ENCODE measurements at regions not wholly inside any gene's neighbourhood (a gene's known extent, or its start where the extent isn't known, plus 50 kb on each side); places are given as distances from the start of the nearest gene placed in this dataset.

DNA sequence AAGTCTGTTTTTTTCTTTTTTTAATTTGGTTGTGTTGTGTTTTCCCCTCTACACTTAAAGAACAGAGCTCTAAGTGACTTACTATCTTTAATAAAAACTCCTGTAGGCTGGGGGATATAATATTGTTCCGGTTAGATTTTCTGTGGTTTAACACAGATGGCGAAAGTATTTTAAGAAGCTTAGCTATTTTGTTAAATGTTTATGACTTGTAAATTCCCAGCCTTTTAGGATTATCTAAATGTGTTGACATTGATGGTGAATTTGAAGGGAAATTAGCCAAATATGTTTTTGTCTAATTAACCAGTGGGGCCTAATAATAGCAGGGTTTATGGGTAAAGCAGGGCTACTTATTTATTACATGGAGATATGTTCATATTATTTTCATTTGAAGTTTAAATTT is 538.5 kb downstream of the INHBA start:
- ChIA-PET CTCF (interaction anchor here (0.9 kb wide), 1 partner anchor 11 kb away, joined by 3 read pairs; no protein-coding TSS in a partner anchor), POLR2A (interaction anchor here (0.6 kb wide), 1 partner anchor 121 kb away, joined by 4 read pairs; no protein-coding TSS in a partner anchor)
- TF ChIP-seq, protein P1, sequence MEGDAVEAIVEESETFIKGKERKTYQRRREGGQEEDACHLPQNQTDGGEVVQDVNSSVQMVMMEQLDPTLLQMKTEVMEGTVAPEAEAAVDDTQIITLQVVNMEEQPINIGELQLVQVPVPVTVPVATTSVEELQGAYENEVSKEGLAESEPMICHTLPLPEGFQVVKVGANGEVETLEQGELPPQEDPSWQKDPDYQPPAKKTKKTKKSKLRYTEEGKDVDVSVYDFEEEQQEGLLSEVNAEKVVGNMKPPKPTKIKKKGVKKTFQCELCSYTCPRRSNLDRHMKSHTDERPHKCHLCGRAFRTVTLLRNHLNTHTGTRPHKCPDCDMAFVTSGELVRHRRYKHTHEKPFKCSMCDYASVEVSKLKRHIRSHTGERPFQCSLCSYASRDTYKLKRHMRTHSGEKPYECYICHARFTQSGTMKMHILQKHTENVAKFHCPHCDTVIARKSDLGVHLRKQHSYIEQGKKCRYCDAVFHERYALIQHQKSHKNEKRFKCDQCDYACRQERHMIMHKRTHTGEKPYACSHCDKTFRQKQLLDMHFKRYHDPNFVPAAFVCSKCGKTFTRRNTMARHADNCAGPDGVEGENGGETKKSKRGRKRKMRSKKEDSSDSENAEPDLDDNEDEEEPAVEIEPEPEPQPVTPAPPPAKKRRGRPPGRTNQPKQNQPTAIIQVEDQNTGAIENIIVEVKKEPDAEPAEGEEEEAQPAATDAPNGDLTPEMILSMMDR (IDR thresholded peaks at IDR 0.05; ENCODE audit: control extremely low read depth, extremely low read depth, low read depth, missing control alignments) = no peak
- DNase-seq (ENCODE audit: extremely low spot score) = no peak

DNA sequence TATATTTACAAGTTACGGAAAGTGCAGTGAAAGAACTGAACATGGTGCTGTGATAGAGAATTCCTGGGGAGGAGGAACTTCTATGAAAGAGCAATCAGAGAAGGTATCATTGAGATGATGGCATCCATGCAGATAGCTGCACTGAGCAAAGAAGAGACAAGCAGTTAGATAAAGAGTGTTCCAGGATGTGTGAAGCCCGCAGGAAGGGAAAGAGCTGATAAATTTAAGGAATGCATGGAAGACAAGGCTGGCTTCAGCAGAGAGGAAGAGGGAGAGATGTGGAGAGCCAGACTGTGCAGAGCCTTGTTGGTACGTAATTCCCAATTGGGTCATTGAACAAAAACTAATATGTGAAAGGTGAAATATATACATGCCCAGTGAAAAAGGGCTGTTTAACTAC is 538.9 kb downstream of the INHBA start:
- ChIA-PET CTCF (interaction anchor here (0.9 kb wide), 1 partner anchor 10 kb away, joined by 3 read pairs; no protein-coding TSS in a partner anchor), POLR2A (no interaction called here)
- TF ChIP-seq, protein P1 (IDR thresholded peaks at IDR 0.05; ENCODE audit: control extremely low read depth, extremely low read depth, low read depth, missing control alignments) = no peak
- no peak for DNase-seq (ENCODE audit: extremely low spot score)

DNA sequence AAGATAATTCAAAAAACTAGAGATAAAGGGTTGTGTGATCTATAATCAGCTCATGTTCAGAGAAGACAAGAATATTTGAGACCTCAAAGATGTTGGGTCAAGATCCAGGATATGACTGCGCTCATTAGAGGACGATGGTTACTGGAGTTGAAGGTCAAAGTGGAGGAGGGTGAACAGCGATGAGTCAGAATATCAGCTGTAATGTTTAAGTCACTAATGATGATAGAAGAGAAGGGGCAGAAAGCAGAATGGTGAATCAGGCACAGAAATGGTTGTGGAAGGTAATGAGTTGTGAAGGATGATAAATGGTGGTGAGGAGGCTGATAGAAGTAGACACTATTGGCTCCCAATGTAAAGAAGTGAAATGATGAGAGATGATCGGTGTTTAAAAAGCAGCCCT is 540.3 kb downstream of the INHBA start:
- TF ChIP-seq, protein P1 (IDR thresholded peaks at IDR 0.05; ENCODE audit: control extremely low read depth, extremely low read depth, low read depth, missing control alignments) = no peak
- ChIA-PET POLR2A (no interaction called here), CTCF (interaction anchor here (1.0 kb wide), 1 partner anchor 35 kb away, joined by 3 read pairs; no protein-coding TSS in a partner anchor)
- DNase-seq (ENCODE audit: extremely low spot score) = no peak

DNA sequence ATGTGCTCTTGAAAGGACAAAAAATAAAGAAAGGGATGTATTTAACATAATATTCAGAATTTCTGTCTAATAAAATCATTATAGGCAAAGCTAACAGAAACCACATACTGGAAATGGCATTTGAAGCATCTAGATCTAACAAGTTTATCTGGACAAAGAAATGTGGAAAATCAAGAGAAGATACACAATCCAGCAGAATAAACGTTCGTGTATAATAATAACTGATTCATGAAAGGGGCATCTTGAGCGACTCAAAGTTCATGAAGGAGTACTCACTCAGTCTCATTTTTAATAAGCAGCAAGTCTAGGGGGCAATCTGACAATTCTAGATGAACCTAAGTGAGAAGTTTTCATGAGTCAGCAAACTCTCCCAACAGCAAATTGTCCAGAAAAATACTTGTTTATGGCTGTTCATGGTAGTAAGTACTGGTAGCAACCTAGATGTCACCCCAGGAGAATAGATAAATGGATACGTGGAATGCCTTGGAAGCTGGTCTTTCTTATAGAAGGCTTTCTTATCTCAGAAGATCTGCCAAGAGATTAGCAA is 541.8 kb downstream of the INHBA start:
- TF ChIP-seq, protein P1 (IDR thresholded peaks at IDR 0.05; ENCODE audit: control extremely low read depth, extremely low read depth, low read depth, missing control alignments) = no peak
- DNase-seq (ENCODE audit: extremely low spot score) = no peak
- CTCF ChIA-PET = interaction anchor here (0.7 kb wide), 1 partner anchor 13 kb away, joined by 3 read pairs; no protein-coding TSS in a partner anchor
- POLR2A ChIA-PET = no interaction called here

DNA sequence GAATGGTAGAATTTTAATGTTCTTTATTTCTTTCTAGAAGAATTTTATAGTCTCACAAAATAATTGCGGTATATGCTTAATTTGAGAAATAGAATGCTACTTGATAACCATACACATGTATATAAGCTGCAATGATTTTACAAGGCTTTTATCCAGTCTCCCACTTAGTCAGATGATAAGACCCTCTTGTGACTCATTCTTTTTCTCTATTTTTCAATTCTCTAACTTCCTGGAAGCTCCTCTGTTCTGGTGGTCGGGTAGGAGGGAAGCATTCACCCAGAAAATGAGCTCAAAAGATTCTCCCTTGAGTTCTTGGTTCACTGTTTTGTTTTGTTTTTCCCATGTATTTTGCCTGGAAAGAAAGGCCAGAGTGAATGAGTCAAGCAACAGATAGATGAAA is 546.6 kb downstream of the INHBA start:
- TF ChIP-seq, protein P1 (IDR thresholded peaks at IDR 0.05; ENCODE audit: control extremely low read depth, extremely low read depth, low read depth, missing control alignments) = no peak
- no peak for DNase-seq (ENCODE audit: extremely low spot score)
- ChIA-PET POLR2A (no interaction called here), CTCF (no interaction called here)

DNA sequence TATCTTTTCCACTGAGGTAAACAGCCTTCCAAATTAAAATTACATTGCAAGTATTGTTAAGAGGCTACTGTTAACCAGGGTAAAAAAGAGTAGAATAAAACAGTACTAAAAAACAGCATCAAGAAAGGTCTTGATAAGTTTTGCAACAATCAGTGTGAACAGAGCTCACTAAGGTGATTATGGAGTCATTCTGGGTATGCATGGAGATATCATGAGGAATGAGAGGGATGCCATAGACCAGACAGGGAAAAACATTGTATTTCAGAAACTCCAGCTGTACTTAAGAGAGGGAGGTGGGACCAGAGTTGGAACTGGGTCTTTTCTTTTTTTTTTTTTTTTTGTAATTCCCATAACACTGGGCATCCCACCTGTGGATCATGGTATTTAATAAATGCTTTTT is 549.6 kb downstream of the INHBA start:
- ChIA-PET CTCF (interaction anchor here (0.9 kb wide), 1 partner anchor 11 kb away, joined by 3 read pairs; no protein-coding TSS in a partner anchor), POLR2A (no interaction called here)

More for the DNA sequence above, 549.6 kb downstream of the INHBA start:
- TF ChIP-seq, protein P1 (IDR thresholded peaks at IDR 0.05; ENCODE audit: control extremely low read depth, extremely low read depth, low read depth, missing control alignments) = no peak
- no peak for DNase-seq (ENCODE audit: extremely low spot score)

Data from GM10248 (cell line).